ENCODE measurements at regions not wholly inside any gene's neighbourhood (a gene's known extent, or its start where the extent isn't known, plus 50 kb on each side); places are given as distances from the start of the nearest gene placed in this dataset.
A peak's percentile ranks its signal among the peaks of the same experiment; 100 is the strongest.

DNA sequence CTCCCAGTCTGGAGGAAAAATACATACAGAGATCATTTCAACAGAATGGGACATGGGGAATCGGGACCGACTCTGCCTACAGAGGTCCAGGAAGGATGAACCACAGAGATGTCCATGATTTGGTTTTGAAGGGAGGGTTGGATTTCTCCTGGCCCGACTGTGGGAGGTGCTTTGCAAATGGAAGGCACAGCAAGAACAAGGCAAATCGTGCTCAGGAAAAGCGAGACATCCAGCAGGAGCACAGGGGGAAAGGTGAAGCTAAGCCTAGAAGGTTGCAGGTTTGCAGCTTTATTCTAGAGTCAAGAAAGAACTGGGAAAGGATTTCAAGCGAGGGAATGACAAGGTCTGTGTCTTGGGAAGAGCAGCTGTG, 181.9 kb downstream of the OPA1 start:
- Histone ChIP-seq H2BK5ac (ENCODE audit: low read depth, low read length) (no peak overlapping the region), H2AK5ac (ENCODE audit: low read depth, low read length) (no peak overlapping the region), H2BK15ac (ENCODE audit: low read length) (0 out of 2 replicates have a peak overlapping the region, but pooled peaks have one; percentile 5), H4K5ac (ENCODE audit: insufficient read length, low read depth, low read length) (no peak overlapping the region), H3K27ac (ENCODE audit: low read depth, low read length) (no peak overlapping the region), H3K9me3 (ENCODE audit: insufficient read depth in 2 of 2, low read depth in 1 of 2, low read length in 1 of 2) (peaks cover 0 to 2% of the 10 kb centered on the region in 2 experiments; a peak in 1 of 4 replicates), H3K27me3 (replicated peaks in 1 of 4; ENCODE audit: control insufficient read depth in 3 of 4, extremely low read depth in 1 of 4, insufficient read depth in 3 of 4, low read length in 3 of 4) (peaks cover 0 to 21% (median 18%) of the 10 kb centered on the region in 4 experiments; a peak in 5 of 7 replicates), H2AFZ (ENCODE audit: low read length) (no peak overlapping the region), H3K4me1 (replicated peaks in 1 of 4; ENCODE audit: control insufficient read depth in 3 of 4, insufficient read depth in 4 of 4, low read length in 3 of 4) (peaks cover 19 to 29% (median 22%) of the 10 kb centered on the region in 4 experiments), H3K23me2 (ENCODE audit: low read depth, low read length) (no peaks in the 10 kb centered on the region), H2BK120ac (replicated peaks; ENCODE audit: low read depth, low read length) (no peak overlapping the region), H3K79me2 (ENCODE audit: control insufficient read depth in 1 of 2, insufficient read depth in 2 of 2, low read length in 2 of 2) (no peaks in the 10 kb centered on the region), H3K56ac (replicated peaks; ENCODE audit: insufficient read length, low read depth, low read length) (no peak overlapping the region), H4K91ac (replicated peaks; ENCODE audit: insufficient read length, low read length) (no peak overlapping the region), H3K23ac (ENCODE audit: insufficient read length) (no peak overlapping the region), H3K79me1 (ENCODE audit: low read depth, low read length) (no peaks in the 10 kb centered on the region), H2BK12ac (ENCODE audit: low read depth, low read length) (no peak overlapping the region), H3K36me3 (ENCODE audit: control insufficient read depth in 2 of 4, insufficient read depth in 4 of 4, low read length in 3 of 4) (no peaks in the 10 kb centered on the region), H4K8ac (ENCODE audit: extremely low read depth, insufficient read depth, low read length) (no peak overlapping the region), H3K14ac (ENCODE audit: insufficient read length) (no peak overlapping the region), H3K4ac (replicated peaks; ENCODE audit: insufficient read length, low read depth, low read length) (no peak overlapping the region), H3K4me2 (ENCODE audit: insufficient read depth in 1 of 2, low read depth in 2 of 2, low read length in 2 of 2) (peak overlapping the region; percentile 32 to 56), H2BK20ac (ENCODE audit: low read length) (peak overlapping the region; percentile 52; the same call in 1 of the 2 replicates), H3K18ac (ENCODE audit: extremely low read depth, low read length) (peak overlapping the region; percentile 11; the same call in 1 of the 2 replicates), H4K20me1 (replicated peaks in 1 of 2; ENCODE audit: control insufficient read depth in 1 of 2, insufficient read depth in 2 of 2, low read length in 2 of 2) (no peaks in the 10 kb centered on the region), H3K4me3 (ENCODE audit: extremely low read depth in 1 of 4, insufficient read depth in 2 of 4, low read depth in 3 of 4, low read length in 4 of 4) (peak overlapping the region in 1 of 4 experiments; percentile 6; a peak in 1 of 8 replicates), H3K9ac (replicated peaks in 1 of 4; ENCODE audit: extremely low read depth in 1 of 4, low read depth in 3 of 4, low read length in 3 of 4) (no peak overlapping the region)
- WGBS, 2 experiments (ENCODE audit: extremely low coverage in 1 of 2, insufficient coverage in 1 of 2, insufficient read length in 1 of 2, insufficient replicate concordance in 2 of 2, low coverage in 1 of 2, low lambda C conversion rate in 2 of 2, missing lambda C conversion rate in 1 of 2) = 59% methylated on average over 6 of the region's 6 CpGs; no CpG with 5 or more reads in 1 of the 2 experiments
- no peak for DNase-seq (ENCODE audit: low read depth in 1 of 2, low spot score in 2 of 2)
- ChIA-PET CTCF (ENCODE audit: partially characterized antibody) (interaction anchor here (0.8 to 2.0 kb wide), 2 partner anchors 109 to 334 kb away, joined by 3 to 5 read pairs; no protein-coding TSS in a partner anchor), POLR2A (ENCODE audit: partially characterized antibody) (interaction anchor here (1.0 kb wide), 1 partner anchor 9 kb away, joined by 3 read pairs; no protein-coding TSS in a partner anchor)
- peak; percentile 32 for FAIRE-seq
- TF ChIP-seq E2F6 (IDR thresholded peaks at IDR 0.05) = no peak
- no peak for TF ChIP-seq POLR2A (IDR thresholded peaks at IDR 0.05; ENCODE audit: control extremely low read depth in 1 of 2, low read depth in 2 of 2, low read length in 2 of 2)
- no peak for TF ChIP-seq SP2 (IDR thresholded peaks at IDR 0.05; ENCODE audit: low read length)
- TF ChIP-seq JUND (IDR thresholded peaks at IDR 0.05; ENCODE audit: low read length) = no peak
- TF ChIP-seq CEBPB (IDR thresholded peaks at IDR 0.05; ENCODE audit: low read depth, low read length) = no peak
- TF ChIP-seq, protein P1, sequence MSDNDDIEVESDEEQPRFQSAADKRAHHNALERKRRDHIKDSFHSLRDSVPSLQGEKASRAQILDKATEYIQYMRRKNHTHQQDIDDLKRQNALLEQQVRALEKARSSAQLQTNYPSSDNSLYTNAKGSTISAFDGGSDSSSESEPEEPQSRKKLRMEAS (IDR thresholded peaks at IDR 0.05) = no peak
- TF ChIP-seq SIN3A (conservative IDR thresholded peaks at IDR 0.05 in 1 of 2, IDR thresholded peaks at IDR 0.05 in 1 of 2; ENCODE audit: low read depth in 1 of 2, low read length in 2 of 2) = no peak
- TF ChIP-seq RAD21 (IDR thresholded peaks at IDR 0.05 in 1 of 2, conservative IDR thresholded peaks at IDR 0.05 in 1 of 2; ENCODE audit: low read depth in 2 of 2, low read length in 2 of 2) = no peak
- no peak for TF ChIP-seq YY1 (IDR thresholded peaks at IDR 0.05; ENCODE audit: low read depth, low read length)
- no peak for TF ChIP-seq RFX5 (IDR thresholded peaks at IDR 0.05; ENCODE audit: borderline replicate concordance, low read depth, low read length)
- no peak for TF ChIP-seq EZH2 (IDR thresholded peaks at IDR 0.05; ENCODE audit: low read depth, low read length, severe bottlenecking)
- TF ChIP-seq BRCA1 (IDR thresholded peaks at IDR 0.05; ENCODE audit: low read depth, low read length) = no peak
- no peak for TF ChIP-seq RNF2 (IDR thresholded peaks at IDR 0.05; ENCODE audit: borderline replicate concordance, low read depth, low read length, missing control alignments, poor library complexity, severe bottlenecking)

Data from H1 (cell line).